ENCODE measurements at regions not wholly inside any gene's neighbourhood (a gene's known extent, or its start where the extent isn't known, plus 50 kb on each side); places are given as distances from the start of the nearest gene placed in this dataset.

DNA sequence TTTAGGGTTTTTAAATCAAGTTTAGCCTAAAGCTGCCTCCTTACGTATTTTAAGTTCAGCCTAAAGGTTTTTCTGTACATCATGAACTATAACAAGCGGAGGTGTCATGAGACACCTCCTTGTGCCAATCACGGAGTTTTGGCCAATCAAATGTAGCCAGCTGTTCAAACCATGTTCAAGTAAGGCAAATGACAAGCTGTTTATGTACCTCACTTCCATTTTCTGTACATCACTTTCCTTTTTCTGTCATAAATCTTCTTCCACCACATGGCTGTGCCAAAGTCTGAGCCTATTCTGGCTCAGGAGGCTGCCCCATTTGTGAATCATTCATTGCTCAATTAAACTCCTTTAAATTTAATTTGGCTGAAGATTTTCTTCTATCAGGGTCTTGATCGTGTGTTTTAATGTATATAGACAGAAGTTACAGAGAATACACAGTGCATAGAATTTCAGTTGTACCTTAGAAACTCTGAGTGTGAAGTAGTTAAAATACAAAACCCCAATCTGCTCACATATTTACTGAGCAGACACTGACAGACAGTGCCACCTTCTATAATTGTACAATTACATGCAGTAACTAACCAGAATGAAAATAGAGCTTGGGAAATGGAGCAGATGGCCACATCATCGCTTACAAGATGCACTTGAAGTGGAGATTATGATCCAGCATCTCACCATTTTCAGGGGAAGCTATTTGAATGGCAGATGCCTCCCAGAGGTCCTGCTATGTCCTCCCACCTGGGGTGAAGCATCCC, 76.9 kb upstream of the LANCL2 start:
- no peaks in the 10 kb centered on the region for H3K36me3 ChIP-seq
- no peaks in the 10 kb centered on the region for H3K9me3 ChIP-seq
- TF ChIP-seq, protein P1, sequence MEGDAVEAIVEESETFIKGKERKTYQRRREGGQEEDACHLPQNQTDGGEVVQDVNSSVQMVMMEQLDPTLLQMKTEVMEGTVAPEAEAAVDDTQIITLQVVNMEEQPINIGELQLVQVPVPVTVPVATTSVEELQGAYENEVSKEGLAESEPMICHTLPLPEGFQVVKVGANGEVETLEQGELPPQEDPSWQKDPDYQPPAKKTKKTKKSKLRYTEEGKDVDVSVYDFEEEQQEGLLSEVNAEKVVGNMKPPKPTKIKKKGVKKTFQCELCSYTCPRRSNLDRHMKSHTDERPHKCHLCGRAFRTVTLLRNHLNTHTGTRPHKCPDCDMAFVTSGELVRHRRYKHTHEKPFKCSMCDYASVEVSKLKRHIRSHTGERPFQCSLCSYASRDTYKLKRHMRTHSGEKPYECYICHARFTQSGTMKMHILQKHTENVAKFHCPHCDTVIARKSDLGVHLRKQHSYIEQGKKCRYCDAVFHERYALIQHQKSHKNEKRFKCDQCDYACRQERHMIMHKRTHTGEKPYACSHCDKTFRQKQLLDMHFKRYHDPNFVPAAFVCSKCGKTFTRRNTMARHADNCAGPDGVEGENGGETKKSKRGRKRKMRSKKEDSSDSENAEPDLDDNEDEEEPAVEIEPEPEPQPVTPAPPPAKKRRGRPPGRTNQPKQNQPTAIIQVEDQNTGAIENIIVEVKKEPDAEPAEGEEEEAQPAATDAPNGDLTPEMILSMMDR (IDR thresholded peaks at IDR 0.05): no peak
- no peak for DNase-seq (ENCODE audit: low spot score in 2 of 2)
- intact Hi-C loops (cut with DNase I): no loop called here
- H3K27me3 ChIP-seq: no peaks in the 10 kb centered on the region
- no peaks in the 10 kb centered on the region for H3K4me1 ChIP-seq
- no peak overlapping the region for H3K4me3 ChIP-seq
- no peak overlapping the region for H3K27ac ChIP-seq

DNA sequence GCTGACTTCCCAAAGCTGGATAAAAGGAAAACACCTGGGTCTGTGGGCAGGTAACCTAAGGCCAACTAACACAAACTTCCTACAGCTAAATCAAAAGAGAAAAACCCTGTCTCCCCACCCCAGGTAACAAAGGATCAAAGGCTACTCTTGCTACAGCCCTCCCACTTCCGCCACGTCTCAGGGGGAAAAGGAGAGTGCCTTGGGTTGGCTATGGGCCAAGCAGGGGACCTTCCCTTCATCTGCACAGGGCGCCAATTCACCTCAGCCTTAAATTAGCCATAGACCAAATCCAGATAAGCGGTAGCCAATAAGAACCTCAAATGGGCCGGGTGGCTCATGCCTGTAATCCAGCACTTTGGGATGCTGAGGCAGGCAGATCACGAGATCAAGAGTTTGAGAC, 69.1 kb upstream of the LANCL2 start:
- TF ChIP-seq, protein P1 (IDR thresholded peaks at IDR 0.05): no peak
- no peaks in the 10 kb centered on the region for H3K36me3 ChIP-seq
- H3K27me3 ChIP-seq: no peaks in the 10 kb centered on the region
- no peak overlapping the region for H3K4me3 ChIP-seq
- intact Hi-C loops (cut with DNase I): no loop called here
- H3K4me1 ChIP-seq: no peaks in the 10 kb centered on the region
- DNase-seq (ENCODE audit: low spot score in 2 of 2): no peak
- no peaks in the 10 kb centered on the region for H3K9me3 ChIP-seq
- H3K27ac ChIP-seq: no peak overlapping the region

DNA sequence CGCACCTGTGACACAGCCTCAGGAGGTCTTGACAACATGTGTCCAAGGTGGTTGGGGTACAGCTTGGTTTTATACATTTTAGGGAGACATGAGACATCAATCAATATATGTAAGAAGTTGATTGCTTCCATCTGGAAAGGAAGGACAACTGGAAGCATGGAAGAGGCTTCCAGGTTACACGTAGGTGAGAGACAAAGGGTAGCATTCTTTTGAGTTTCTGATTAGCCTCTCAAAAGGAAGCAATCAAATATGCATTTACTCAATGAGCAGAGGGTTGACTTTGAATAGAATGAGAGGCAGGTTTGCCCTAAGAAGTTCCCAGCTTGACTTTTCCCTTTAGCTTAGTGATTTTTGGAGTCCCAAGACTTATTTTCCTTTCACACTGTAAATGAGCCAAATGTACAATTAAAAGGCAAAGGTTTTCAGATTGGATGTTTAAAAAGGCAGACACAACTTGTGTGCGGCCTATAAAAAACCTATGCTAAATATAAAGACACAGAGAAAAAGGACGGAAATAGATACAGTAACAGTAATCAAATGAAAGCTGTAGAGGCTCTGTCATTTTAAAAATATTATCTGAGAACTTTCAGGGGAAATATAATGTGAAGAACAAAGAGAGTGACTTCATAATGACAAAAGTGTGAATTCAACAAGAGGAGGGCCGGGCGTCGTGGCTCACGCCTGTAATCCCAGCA, 65.7 kb upstream of the LANCL2 start:
- TF ChIP-seq, protein P1 (IDR thresholded peaks at IDR 0.05): no peak
- Histone ChIP-seq H3K27me3 (no peaks in the 10 kb centered on the region), H3K4me1 (no peaks in the 10 kb centered on the region), H3K9me3 (no peaks in the 10 kb centered on the region), H3K36me3 (no peaks in the 10 kb centered on the region), H3K4me3 (no peak overlapping the region), H3K27ac (no peak overlapping the region)
- DNase-seq (ENCODE audit: low spot score in 2 of 2): no peak
- intact Hi-C loops (cut with DNase I): no loop called here

DNA sequence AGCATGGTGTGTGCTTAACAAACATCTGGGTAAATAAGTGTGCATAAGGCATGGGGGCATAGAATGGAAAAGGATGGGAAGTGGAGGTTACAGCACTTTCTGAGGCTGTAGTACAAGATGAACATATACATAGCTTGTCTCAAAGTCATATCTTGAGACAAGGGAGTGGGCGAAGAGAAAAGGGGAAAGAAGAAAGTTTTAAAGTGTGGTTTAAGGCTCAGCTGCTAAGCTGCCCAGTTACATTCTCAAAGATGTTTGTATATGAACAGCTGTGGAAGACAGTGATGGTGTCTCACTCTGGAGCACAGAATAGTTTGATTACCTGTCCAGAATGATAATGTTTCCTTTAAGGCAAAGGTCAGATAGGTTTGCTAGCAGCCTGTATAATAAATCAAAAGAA, 61.9 kb upstream of the LANCL2 start:
- no peak overlapping the region for H3K4me3 ChIP-seq
- TF ChIP-seq, protein P1 (IDR thresholded peaks at IDR 0.05): no peak
- no peaks in the 10 kb centered on the region for H3K4me1 ChIP-seq
- intact Hi-C loops (cut with DNase I): no loop called here
- no peak overlapping the region for H3K27ac ChIP-seq
- no peaks in the 10 kb centered on the region for H3K27me3 ChIP-seq
- H3K9me3 ChIP-seq: no peaks in the 10 kb centered on the region
- DNase-seq (ENCODE audit: low spot score in 2 of 2): no peak
- H3K36me3 ChIP-seq: no peaks in the 10 kb centered on the region

DNA sequence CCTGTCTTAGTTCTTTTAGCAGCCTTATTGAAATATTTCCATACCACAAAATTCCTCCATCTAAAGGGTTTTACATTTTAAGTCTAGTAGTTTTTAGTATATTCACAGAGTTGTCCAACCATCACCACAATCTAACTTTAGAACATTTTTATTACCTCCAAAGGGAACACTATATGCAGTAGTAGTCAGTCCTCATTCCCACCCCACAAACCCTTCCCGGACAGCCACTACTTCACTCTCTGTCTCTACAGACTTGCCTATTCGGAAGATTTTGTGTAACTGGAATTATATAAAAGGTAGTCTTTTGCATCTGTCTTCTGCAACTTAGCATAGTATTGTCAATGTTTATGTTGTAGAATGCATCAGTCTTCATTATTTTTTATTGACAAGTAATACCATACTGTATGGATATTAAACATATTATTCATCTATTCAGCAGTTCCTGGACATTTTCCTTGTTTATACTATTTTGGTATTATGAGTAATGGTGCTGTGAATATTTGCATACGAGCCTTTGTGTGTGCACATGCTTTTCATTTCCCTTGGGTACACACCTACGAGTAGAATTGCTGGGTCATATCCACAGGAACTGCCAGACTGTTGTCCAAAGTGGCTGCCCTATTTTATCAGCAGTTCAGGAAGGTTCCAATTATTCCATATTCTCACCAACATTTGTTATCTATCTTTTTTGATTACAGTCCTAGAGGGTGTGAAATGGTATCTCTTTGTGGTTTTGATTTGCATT, 60.9 kb upstream of the LANCL2 start:
- Histone ChIP-seq H3K4me1 (no peaks in the 10 kb centered on the region), H3K9me3 (no peaks in the 10 kb centered on the region), H3K27ac (no peak overlapping the region), H3K27me3 (no peaks in the 10 kb centered on the region), H3K4me3 (no peak overlapping the region), H3K36me3 (no peaks in the 10 kb centered on the region)
- DNase-seq (ENCODE audit: low spot score in 2 of 2): no peak
- intact Hi-C loops (cut with DNase I): no loop called here
- TF ChIP-seq, protein P1 (IDR thresholded peaks at IDR 0.05): no peak

Measured in ascending aorta (tissue), 2 donors.